ENCODE measurements at regions not wholly inside any gene's neighbourhood (a gene's known extent, or its start where the extent isn't known, plus 50 kb on each side); places are given as distances from the start of the nearest gene placed in this dataset.
A peak's percentile ranks its signal among the peaks of the same experiment; 100 is the strongest.

GRCh38 chr7:25965405-25966123 is 186.4 kb upstream of the NFE2L3 start:
- 35 to 44% methylated on average over 6 of the region's 6 CpGs for WGBS, 2 donors
- no peak overlapping the region for H3K27ac ChIP-seq
- no peak for DNase-seq
- no peaks in the 10 kb centered on the region for H3K9me3 ChIP-seq
- peaks cover 0 to 19% (median 4%) of the 10 kb centered on the region in 3 donors for H3K4me1 ChIP-seq
- intact Hi-C loops (cut with DNase I) = no loop called here
- TF ChIP-seq CTCF (IDR thresholded peaks at IDR 0.05) (no peak), POLR2A (IDR thresholded peaks at IDR 0.05) (no peak)
- H3K36me3 ChIP-seq = no peaks in the 10 kb centered on the region
- no peak overlapping the region for H3K4me3 ChIP-seq
- H3K27me3 ChIP-seq = peaks cover 0 to 80% (median 0%) of the 10 kb centered on the region in 4 donors

DNA sequence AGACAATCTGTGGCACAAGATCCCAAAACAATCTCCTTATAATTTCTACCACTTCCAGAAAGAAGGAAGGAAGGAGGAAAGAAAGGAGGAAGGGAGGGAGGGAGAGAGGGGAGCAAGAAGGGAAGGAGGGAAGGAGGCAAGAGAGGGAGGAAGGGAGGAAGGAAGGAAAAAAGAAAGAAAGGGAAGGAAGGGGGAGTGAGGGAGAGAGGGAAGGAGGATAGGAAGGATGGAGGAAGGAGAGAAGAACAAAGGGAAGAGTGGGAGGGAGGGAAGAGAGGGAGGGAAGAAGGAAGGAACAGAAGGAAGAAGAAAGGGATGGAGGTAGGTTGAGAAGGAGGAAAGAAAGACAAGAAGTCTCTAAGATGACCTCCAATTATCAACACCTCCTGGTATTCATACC is 185.5 kb upstream of the NFE2L3 start:
- no peaks in the 10 kb centered on the region for H3K9me3 ChIP-seq
- no peak for TF ChIP-seq POLR2A (IDR thresholded peaks at IDR 0.05)
- TF ChIP-seq CTCF (IDR thresholded peaks at IDR 0.05) = no peak
- intact Hi-C loops (cut with DNase I) = no loop called here
- peaks cover 0 to 84% (median 0%) of the 10 kb centered on the region in 4 donors for H3K27me3 ChIP-seq
- no peak overlapping the region for H3K27ac ChIP-seq
- H3K4me3 ChIP-seq = no peak overlapping the region
- DNase-seq = no peak
- H3K4me1 ChIP-seq = peaks cover 0 to 19% (median 4%) of the 10 kb centered on the region in 3 donors
- no peaks in the 10 kb centered on the region for H3K36me3 ChIP-seq

- 55 to 72% methylated on average over 3 to 4 of the region's 4 CpGs for WGBS, 2 donors
- Histone ChIP-seq H3K36me3 (no peaks in the 10 kb centered on the region), H3K4me1 (peaks cover 0 to 19% (median 4%) of the 10 kb centered on the region in 3 donors), H3K27ac (peak overlapping the region in 1 of 4 donors; percentile 62), H3K4me3 (no peak overlapping the region), H3K27me3 (peaks cover 0 to 75% (median 0%) of the 10 kb centered on the region in 4 donors), H3K9me3 (no peaks in the 10 kb centered on the region)
- TF ChIP-seq CTCF (IDR thresholded peaks at IDR 0.05) (no peak), POLR2A (IDR thresholded peaks at IDR 0.05) (no peak)
- intact Hi-C loops (cut with DNase I) = no loop called here
- DNase-seq = no peak
These were observed 184.5 kb upstream of the NFE2L3 start for GRCh38 chr7:25967278-25968204.

GRCh38 chr7:25968205-25968993 is 183.6 kb upstream of the NFE2L3 start:
- Histone ChIP-seq H3K4me3 (no peak overlapping the region), H3K36me3 (no peaks in the 10 kb centered on the region), H3K4me1 (peaks cover 0 to 19% (median 4%) of the 10 kb centered on the region in 3 donors), H3K9me3 (no peaks in the 10 kb centered on the region), H3K27me3 (peaks cover 0 to 66% (median 0%) of the 10 kb centered on the region in 4 donors), H3K27ac (peak overlapping the region in 1 of 4 donors; percentile 62)
- no peak for DNase-seq
- WGBS, 2 donors = 66 to 76% methylated on average over 18 to 23 of the region's 24 CpGs
- intact Hi-C loops (cut with DNase I) = no loop called here
- TF ChIP-seq POLR2A (IDR thresholded peaks at IDR 0.05) (no peak), CTCF (IDR thresholded peaks at IDR 0.05) (no peak)
